ENCODE measurements at regions not wholly inside any gene's neighbourhood (a gene's known extent, or its start where the extent isn't known, plus 50 kb on each side); places are given as distances from the start of the nearest gene placed in this dataset.

DNA sequence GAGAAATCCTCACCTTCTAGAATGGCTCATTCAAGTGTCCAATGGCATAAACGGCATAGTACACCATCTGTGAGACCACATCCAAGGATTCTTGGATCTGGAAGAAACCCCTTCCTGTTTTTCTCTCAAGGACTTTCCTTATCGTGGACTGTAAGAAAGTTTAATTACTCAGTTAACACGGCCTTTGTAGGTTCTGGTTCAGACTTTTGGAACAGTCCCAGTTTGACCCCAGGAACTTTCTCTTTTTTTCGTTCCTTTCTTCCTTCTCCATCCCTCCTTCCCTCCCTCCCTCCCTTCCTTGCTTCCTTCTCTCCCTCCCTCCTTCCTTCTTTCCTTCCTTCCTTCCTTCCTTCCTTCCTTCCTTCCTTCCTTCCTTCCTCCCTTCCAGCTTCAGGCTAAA lies 343.5 kb upstream of the SMIM31 start:
- no peak for DNase-seq (ENCODE audit: low read depth)

GRCh38 chr4:164412246-164412645 lies 341.7 kb upstream of the SMIM31 start:
- no peak for DNase-seq (ENCODE audit: low read depth)

- no peak for DNase-seq (ENCODE audit: low read depth)
Observed at GRCh38 chr4:164413743-164414142, 340.2 kb upstream of the SMIM31 start.

GRCh38 chr4:164423819-164424218 lies 330.1 kb upstream of the SMIM31 start:
- no peak for DNase-seq (ENCODE audit: low read depth)

GRCh38 chr4:164424846-164425245 lies 329.1 kb upstream of the SMIM31 start:
- DNase-seq (ENCODE audit: low read depth), result no peak

GRCh38 chr4:164428561-164428960 lies 325.4 kb upstream of the SMIM31 start:
- DNase-seq (ENCODE audit: low read depth), result no peak

GRCh38 chr4:164438321-164438720 lies 315.6 kb upstream of the SMIM31 start:
- peak; percentile 4 for DNase-seq (ENCODE audit: low read depth)

- DNase-seq (ENCODE audit: low read depth), result no peak
Observed at GRCh38 chr4:164439037-164439436, 314.9 kb upstream of the SMIM31 start.

GRCh38 chr4:164440199-164440598 lies 313.7 kb upstream of the SMIM31 start:
- peak; percentile 20 for DNase-seq (ENCODE audit: low read depth)

DNA sequence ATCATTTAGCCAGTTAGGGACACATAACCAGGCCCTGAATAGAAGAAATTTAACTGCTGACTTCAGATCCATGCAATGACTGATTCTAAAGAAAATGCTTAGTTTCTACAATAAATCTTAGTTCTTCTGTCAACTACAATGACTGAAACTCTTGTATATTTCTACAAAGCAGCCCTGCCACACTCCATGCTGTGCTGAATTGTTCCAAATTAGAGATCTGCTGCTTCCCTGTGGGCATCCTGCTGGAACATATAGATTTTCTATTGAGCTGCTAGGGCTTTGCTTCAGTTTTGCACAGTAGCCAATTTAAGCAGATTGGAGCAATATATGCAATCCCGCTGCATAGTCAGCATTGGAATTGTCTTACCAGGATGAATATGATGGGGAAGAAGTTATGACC lies 312.8 kb upstream of the SMIM31 start:
- no peak for DNase-seq (ENCODE audit: low read depth)

DNA sequence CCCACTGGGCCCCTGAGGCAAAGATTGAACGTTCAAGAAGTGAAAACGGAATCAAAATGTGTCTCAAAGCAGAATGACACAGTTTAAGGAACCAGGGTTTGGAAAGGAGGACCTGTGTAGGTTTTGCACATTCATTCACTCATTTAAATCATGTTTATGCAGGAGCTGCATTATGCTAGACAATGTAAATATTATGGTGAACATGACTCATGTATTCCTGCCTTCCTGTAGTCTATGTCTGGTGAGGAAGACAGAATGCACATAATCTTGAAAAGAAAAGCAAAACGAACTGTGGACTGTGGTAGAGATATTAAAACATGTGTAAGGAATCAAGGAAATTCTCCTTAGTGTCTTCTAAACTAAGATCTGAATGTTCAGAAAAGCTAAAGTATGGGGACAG lies 311.8 kb upstream of the SMIM31 start:
- no peak for DNase-seq (ENCODE audit: low read depth)

GRCh38 chr4:164446516-164446915 lies 307.4 kb upstream of the SMIM31 start:
- no peak for DNase-seq (ENCODE audit: low read depth)

- no peak for DNase-seq (ENCODE audit: low read depth)
Observed at GRCh38 chr4:164461901-164462300, 292.0 kb upstream of the SMIM31 start.

DNA sequence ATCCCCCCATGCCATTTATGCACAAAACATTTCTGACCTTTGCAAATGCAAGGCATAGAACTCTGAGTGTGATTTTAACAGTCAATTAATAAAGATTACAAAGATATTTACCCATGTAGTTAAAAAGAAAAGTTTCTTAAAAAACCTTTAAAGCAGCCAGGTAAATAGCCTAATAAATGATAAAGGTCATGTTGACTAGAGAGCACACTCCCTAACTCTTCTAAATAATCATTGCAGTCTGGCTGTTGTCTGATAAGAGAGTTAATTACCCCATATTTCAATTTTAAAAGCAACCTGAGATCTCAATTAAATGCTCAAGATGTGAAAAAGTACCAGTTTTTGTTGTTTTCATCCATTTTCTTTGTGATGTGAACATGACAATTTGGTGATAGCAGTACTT lies 291.5 kb upstream of the SMIM31 start:
- no peak for DNase-seq (ENCODE audit: low read depth)

DNA sequence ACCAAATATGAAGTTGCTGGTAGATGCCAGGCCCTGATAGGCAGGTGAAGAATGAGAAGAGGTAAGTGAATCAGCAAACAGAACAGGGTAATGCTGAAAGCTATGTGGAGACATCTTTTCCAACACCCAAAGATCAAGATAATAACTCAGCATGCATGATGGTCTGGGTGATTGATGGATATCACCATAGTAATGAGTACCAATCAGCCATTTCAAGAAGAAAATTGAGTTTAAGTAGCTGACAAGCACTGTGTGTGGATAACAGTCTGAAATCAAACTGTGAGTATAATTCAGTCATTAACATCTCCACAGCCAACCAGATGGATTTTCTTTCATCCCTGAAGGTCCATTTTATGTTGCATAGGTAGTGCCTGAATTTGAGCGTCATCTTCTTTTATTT lies 289.6 kb upstream of the SMIM31 start:
- DNase-seq (ENCODE audit: low read depth), result no peak

- no peak for DNase-seq (ENCODE audit: low read depth)
Observed at GRCh38 chr4:164467493-164467892, 286.4 kb upstream of the SMIM31 start.

- DNase-seq (ENCODE audit: low read depth), result no peak
Observed at GRCh38 chr4:164481306-164482091, 272.4 kb upstream of the SMIM31 start.

- DNase-seq (ENCODE audit: low read depth), result no peak
Observed at GRCh38 chr4:164482092-164482404, 271.9 kb upstream of the SMIM31 start.

DNA sequence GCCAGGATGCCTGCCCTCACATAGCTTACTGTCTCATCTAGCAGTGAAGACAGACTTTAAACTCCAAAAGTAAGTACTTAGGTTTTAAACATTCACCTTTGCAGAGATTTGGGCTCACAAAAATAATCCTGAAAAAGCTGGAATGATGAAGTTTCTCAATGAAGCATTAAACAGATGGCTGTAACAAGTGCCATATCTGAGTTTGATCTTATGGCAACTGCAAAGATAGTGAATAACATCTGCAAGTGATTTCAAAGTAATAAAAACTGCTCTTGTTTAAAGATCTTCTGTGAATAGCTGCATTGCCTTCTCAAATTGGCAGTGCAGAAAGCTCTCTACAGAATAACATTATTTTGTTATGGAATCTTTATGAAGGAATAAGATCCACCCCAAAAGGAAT lies 271.2 kb upstream of the SMIM31 start:
- DNase-seq (ENCODE audit: low read depth), result no peak

DNA sequence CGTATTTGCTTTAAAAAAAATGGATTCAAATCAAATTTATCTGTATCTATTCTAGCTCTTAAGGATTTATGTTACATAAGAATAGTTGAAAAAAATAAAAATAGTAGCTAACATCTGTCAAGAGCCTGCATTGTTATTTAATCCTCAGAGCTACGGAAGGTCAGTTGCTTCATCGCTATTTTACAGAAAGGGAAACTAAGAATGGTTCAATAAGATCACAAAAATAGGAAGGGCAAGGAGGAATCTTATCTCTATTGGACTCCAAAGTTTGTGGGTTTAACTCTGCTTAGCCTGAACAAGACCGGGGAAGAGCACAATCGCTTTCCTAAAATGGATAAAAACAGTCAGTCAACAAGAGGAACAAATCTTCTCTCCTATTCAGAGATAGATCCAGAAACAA lies 270.2 kb upstream of the SMIM31 start:
- no peak for DNase-seq (ENCODE audit: low read depth)

DNA sequence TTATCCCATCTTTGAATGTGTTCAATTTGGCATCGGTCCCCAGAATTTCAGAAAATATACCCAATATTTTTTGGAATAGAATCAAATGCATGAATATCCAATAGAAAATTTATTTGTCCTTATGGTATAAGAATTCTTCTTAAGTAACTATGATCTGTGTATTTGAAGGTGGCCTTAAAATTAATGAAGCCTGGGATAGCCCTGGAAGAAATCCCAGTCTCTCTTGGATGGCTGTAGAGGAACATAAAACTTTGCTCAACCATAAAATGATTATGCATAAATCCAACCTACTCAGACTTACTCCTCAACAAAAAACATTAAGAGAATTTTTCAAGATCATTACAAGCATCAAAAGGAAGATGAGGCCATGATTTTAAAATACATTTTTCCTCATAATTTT lies 269.4 kb upstream of the SMIM31 start:
- DNase-seq (ENCODE audit: low read depth), result no peak

- no peak for DNase-seq (ENCODE audit: low read depth)
Observed at GRCh38 chr4:164485136-164485535, 268.8 kb upstream of the SMIM31 start.

GRCh38 chr4:164488114-164488513 lies 265.8 kb upstream of the SMIM31 start:
- DNase-seq (ENCODE audit: low read depth), result no peak

DNA sequence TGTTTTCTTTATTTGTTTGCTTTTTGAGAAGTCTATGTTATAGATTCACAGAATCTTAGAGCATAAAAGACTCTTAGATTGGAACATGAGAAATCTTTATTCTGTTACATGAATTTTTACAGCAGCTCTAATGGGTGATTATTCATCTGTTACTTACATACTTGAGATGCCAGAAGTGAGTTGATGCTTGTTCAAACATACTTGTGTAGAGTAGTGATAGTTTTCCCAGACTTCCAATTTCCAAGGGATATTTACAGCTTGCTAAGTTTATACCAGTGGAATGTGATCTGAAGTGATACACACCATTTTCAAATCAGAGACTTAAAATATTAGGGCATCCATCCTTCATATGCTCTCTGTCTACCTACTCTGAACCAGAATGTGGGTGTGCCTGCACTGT lies 252.9 kb upstream of the SMIM31 start:
- DNase-seq (ENCODE audit: low read depth), result no peak

DNA sequence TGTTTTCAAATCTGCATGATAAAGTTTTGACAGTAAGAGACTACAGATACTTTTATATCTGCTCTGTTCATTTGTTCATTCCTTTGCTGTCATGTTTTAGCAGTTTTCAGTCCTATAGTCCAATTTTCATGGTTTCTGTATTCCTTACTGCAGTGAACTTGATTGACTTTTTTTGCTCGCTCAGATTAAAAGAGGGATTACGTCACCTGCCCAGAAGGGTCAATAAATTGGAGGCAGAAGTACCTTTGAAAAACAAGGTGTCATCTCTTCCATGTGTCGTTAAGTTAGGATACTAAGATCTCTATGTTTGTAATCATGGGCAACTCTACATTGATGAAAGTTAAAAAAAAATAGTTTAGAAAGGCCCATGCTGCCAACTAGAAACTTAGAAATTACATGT lies 250.1 kb upstream of the SMIM31 start:
- no peak for DNase-seq (ENCODE audit: low read depth)
